CD14-positive monocyte (primary cell): ENCODE measurements at regions not wholly inside any gene's neighbourhood (a gene's known extent, or its start where the extent isn't known, plus 50 kb on each side); places are given as distances from the start of the nearest gene placed in this dataset.

Experiments
- DNase-seq, 3 donors: peaks; one replicate each; pipeline ENCODE4 v3.0.0-alpha.2; 2011 to 2022
- H2AFZ ChIP-seq: 2 replicates; pipeline ENCODE4 v1.6.0; 2012; ENCODE audit warnings: mild to moderate bottlenecking, low read depth, low read length, inconsistent platforms; ENCODE audit not compliant: insufficient read depth, poor library complexity, severe bottlenecking
- H3K27ac ChIP-seq, 2 donors: 1 replicate in 1 of 2; 2 replicates in 1 of 2; pipeline ENCODE4 v1.5.1; 2012 to 2013; ENCODE audit warnings: low read length in 2 of 2, control low read depth in 1 of 2, inconsistent platforms in 1 of 2, low read depth in 1 of 2, mild to moderate bottlenecking in 1 of 2
- H3K27me3 ChIP-seq, 2 donors: one replicate each; pipeline versions ENCODE4 v1.6.0 to v1.6.1; 2011 to 2013; ENCODE audit warnings: low read length in 2 of 2; ENCODE audit not compliant: control insufficient read depth in 2 of 2, insufficient read depth in 2 of 2
- H3K36me3 ChIP-seq, 2 donors: replicated peaks in 1 of 2; 1 replicate in 1 of 2; 2 replicates in 1 of 2; pipeline versions ENCODE4 v1.5.1 to v1.6.1; 2012 to 2013; ENCODE audit warnings: low read length in 2 of 2, control low read depth in 1 of 2, inconsistent platforms in 1 of 2, mild to moderate bottlenecking in 1 of 2; ENCODE audit not compliant: insufficient read depth in 2 of 2, control insufficient read depth in 1 of 2
- H3K4me1 ChIP-seq, 2 donors: 1 replicate in 1 of 2; 2 replicates in 1 of 2; pipeline versions ENCODE4 v1.5.1 to v1.6.1; 2012 to 2013; ENCODE audit warnings: low read length in 2 of 2, control low read depth in 1 of 2, inconsistent platforms in 1 of 2, mild to moderate bottlenecking in 1 of 2, moderate library complexity in 1 of 2; ENCODE audit not compliant: insufficient read depth in 2 of 2, control insufficient read depth in 1 of 2
- H3K4me2 ChIP-seq: replicated peaks from 2 replicates; pipeline ENCODE3; 2012; ENCODE audit warnings: low read length, moderate library complexity, mild to moderate bottlenecking; ENCODE audit not compliant: poor library complexity, severe bottlenecking; ENCODE audit errors: extremely low read depth
- H3K4me3 ChIP-seq, 3 experiments: fragments of 200-600 bp in 1 of 3; sonication (generic) in 1 of 3; replicated peaks in 1 of 3; 1 replicate in 2 of 3; 2 replicates in 1 of 3; pipeline ENCODE4 v1.5.1; 2011 to 2013; ENCODE audit warnings: low read length in 3 of 3, mild to moderate bottlenecking in 3 of 3, control low read depth in 2 of 3, low read depth in 2 of 3, inconsistent platforms in 1 of 3, moderate library complexity in 1 of 3
- H3K79me2 ChIP-seq: 2 replicates; pipeline ENCODE4 v1.6.0; 2012; ENCODE audit warnings: mild to moderate bottlenecking, control low read depth, inconsistent platforms, low read length, moderate library complexity; ENCODE audit not compliant: insufficient read depth
- H3K9ac ChIP-seq: 2 replicates; pipeline ENCODE4 v1.6.0; 2017; ENCODE audit warnings: low read length, mild to moderate bottlenecking; ENCODE audit not compliant: insufficient read depth, poor library complexity, severe bottlenecking
- H3K9me3 ChIP-seq, 2 donors: replicated peaks in 1 of 2; 1 replicate in 1 of 2; 2 replicates in 1 of 2; pipeline versions ENCODE4 v1.5.1 to v1.6.1; 2012 to 2013; ENCODE audit warnings: low read length in 2 of 2, control low read depth in 1 of 2; ENCODE audit not compliant: control insufficient read depth in 1 of 2, insufficient read depth in 1 of 2
- H4K20me1 ChIP-seq: 2 replicates; pipeline ENCODE4 v1.6.0; 2012; ENCODE audit warnings: mild to moderate bottlenecking, low read length, control low read depth, moderate library complexity; ENCODE audit not compliant: insufficient read depth
- H3K27ac Mint-ChIP-seq, 7 donors: one replicate each; pipeline ENCODE4 v1.8.0; 2020; ENCODE audit warnings: mild to moderate bottlenecking in 7 of 7, mixed read lengths in 7 of 7, moderate library complexity in 6 of 7, inconsistent platforms in 2 of 7
- H3K27me3 Mint-ChIP-seq, 3 donors: one replicate each; pipeline ENCODE4 v1.8.0; 2021 to 2022; ENCODE audit warnings: low read depth in 3 of 3, mild to moderate bottlenecking in 3 of 3, mixed read lengths in 3 of 3, moderate library complexity in 3 of 3, inconsistent platforms in 1 of 3
- H3K36me3 Mint-ChIP-seq, 2 donors: one replicate each; pipeline ENCODE4 v1.8.0; 2020; ENCODE audit warnings: mixed read lengths in 2 of 2, inconsistent platforms in 1 of 2, mild to moderate bottlenecking in 1 of 2
- H3K4me1 Mint-ChIP-seq: one replicate; pipeline ENCODE4 v1.8.0; 2020; ENCODE audit warnings: mild to moderate bottlenecking, mixed read lengths
- H3K4me3 Mint-ChIP-seq, 2 donors: one replicate each; pipeline ENCODE4 v1.8.0; 2020; ENCODE audit warnings: mild to moderate bottlenecking in 2 of 2, mixed read lengths in 2 of 2, moderate library complexity in 1 of 2
- H3K9me3 Mint-ChIP-seq, 7 donors: one replicate each; pipeline ENCODE4 v1.8.0; 2020 to 2022; ENCODE audit warnings: mixed read lengths in 7 of 7, mild to moderate bottlenecking in 6 of 7, moderate library complexity in 6 of 7, inconsistent platforms in 2 of 7
- CTCF ChIP-seq: fragments of 200-600 bp; IDR thresholded peaks from one replicate; pipeline ENCODE4 v1.8.0; 2022; ENCODE audit warnings: antibody characterized with exemption, mild to moderate bottlenecking
- WGBS: methylation state at CpG from one replicate; pipeline ENCODE4 v1.1.5; 2013; ENCODE audit warnings: missing lambda C conversion rate; ENCODE audit not compliant: insufficient coverage; 5-methylcytosine and 5-hydroxymethylcytosine counted together
- intact Hi-C, 2 donors: fragments of 100-400 bp; cut with micrococcal nuclease; formaldehyde crosslinking; loops; one replicate each; pipeline versions ENCODE4 v1.15.0 to v1.15.1; 2023

DNA sequence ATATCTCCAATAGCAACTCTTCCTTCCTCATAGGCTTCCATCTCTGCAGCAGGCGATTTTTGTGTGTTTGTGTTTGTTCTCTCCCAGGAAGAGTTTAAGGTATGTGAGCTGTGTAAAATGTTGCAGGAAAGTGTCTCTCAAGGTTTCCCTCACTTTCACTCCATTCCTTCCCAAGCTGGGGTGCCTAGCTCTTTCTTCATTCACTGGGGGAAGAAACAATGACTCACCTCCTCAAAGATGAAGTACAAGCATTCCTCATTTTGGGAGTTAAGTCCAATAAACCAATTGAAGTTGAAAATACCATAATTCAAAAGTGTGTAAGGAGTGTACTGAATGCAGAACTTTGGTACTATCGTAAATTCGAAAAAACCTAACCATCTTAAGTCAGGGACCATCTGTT is 422.7 kb upstream of the CFAP20DC start:
- Histone ChIP-seq H3K4me3 (no peak overlapping the region), H3K27me3 (no peaks in the 10 kb centered on the region), H3K4me2 (no peak overlapping the region), H2AFZ (no peak overlapping the region), H3K79me2 (no peaks in the 10 kb centered on the region), H3K9ac (no peak overlapping the region), H4K20me1 (no peaks in the 10 kb centered on the region), H3K27ac (no peak overlapping the region), H3K4me1 (no peaks in the 10 kb centered on the region), H3K36me3 (no peaks in the 10 kb centered on the region), H3K9me3 (no peaks in the 10 kb centered on the region)
- peaks cover 0 to 3% (median 0%) of the 10 kb centered on the region in 3 donors for H3K27me3 Mint-ChIP-seq
- H3K4me1 Mint-ChIP-seq: no peaks in the 10 kb centered on the region
- no peak overlapping the region for H3K27ac Mint-ChIP-seq
- intact Hi-C loops: no loop called here
- DNase-seq: no peak
- H3K9me3 Mint-ChIP-seq: peaks cover 2 to 12% (median 8%) of the 10 kb centered on the region in 7 donors
- H3K4me3 Mint-ChIP-seq: no peak overlapping the region
- no peaks in the 10 kb centered on the region for H3K36me3 Mint-ChIP-seq
- no CpG with 5 or more reads among the region's 3 CpGs for WGBS
- TF ChIP-seq CTCF: no peak

DNA sequence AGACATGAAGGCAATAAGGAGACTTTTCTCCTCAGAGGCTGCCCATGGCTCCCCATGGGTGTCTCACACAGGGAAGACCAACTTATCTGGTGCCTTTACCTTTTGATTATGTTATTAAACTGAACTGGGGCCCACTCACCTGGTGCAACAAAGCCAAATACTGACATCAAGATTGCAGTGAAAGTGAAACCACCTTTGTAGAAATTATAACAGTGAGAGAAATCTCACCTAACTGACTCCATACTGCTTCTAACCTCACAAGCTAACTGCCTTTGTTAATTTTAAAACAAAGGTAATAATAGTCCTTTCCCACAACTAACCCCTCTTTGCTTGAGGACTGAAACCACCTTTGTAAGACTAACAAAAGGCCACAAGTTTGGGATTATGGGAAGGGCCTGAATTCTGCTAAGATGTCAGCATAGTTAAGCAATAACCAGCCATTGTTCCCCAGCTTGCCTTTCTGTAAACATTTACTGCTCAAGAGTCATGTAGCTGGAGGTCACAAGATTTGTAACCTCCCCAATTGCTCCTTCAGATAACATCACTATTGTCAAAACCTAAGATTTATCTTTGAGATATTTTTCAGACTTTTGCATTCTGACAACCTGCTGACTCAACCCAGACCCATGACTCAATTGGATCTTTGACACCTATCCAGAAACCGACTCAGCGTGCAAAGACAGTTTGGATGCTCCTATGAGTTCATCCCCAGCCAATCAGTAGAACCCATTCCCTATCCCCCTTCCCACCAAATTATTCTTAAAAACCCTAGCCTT is 420.3 kb upstream of the CFAP20DC start:
- Histone ChIP-seq H2AFZ (no peak overlapping the region), H3K27me3 (no peaks in the 10 kb centered on the region), H4K20me1 (no peaks in the 10 kb centered on the region), H3K79me2 (no peaks in the 10 kb centered on the region), H3K4me1 (no peaks in the 10 kb centered on the region), H3K9ac (no peak overlapping the region), H3K9me3 (no peaks in the 10 kb centered on the region), H3K36me3 (no peaks in the 10 kb centered on the region), H3K4me3 (no peak overlapping the region), H3K27ac (no peak overlapping the region), H3K4me2 (no peak overlapping the region)
- Mint-ChIP-seq H3K4me1 (peaks cover 3% of the 10 kb centered on the region), H3K36me3 (no peaks in the 10 kb centered on the region), H3K4me3 (no peak overlapping the region), H3K27me3 (peaks cover 0 to 3% (median 0%) of the 10 kb centered on the region in 3 donors), H3K9me3 (peaks cover 6 to 12% (median 9%) of the 10 kb centered on the region in 7 donors), H3K27ac (no peak overlapping the region)
- no peak for DNase-seq
- no CpG with 5 or more reads among the region's 2 CpGs for WGBS
- intact Hi-C loops: no loop called here
- TF ChIP-seq CTCF: no peak
